Thyroid gland (tissue), 4 donors: ENCODE measurements at regions not wholly inside any gene's neighbourhood (a gene's known extent, or its start where the extent isn't known, plus 50 kb on each side); places are given as distances from the start of the nearest gene placed in this dataset.

Experiments used
- DNase-seq, 2 donors: peaks; one replicate each; pipeline ENCODE4 v3.0.0-alpha.2; 2019
- H3K27ac ChIP-seq, 3 donors: fragments of 200-600 bp; sonication (generic); 1 replicate in 2 of 3; 2 replicates in 1 of 3; pipeline ENCODE4 v1.5.1; 2016 to 2019; ENCODE audit warnings: mild to moderate bottlenecking in 1 of 3, moderate library complexity in 1 of 3
- H3K27me3 ChIP-seq: fragments of 200-600 bp; sonication (generic); one replicate; pipeline ENCODE4 v1.5.1; 2019
- H3K36me3 ChIP-seq, 2 donors: fragments of 200-600 bp; sonication (generic); one replicate each; pipeline ENCODE4 v1.5.1; 2016 to 2019
- H3K4me1 ChIP-seq, 2 donors: fragments of 200-600 bp; sonication (generic); one replicate each; pipeline ENCODE4 v1.5.1; 2017 to 2019
- H3K4me3 ChIP-seq, 3 donors: fragments of 200-600 bp; sonication (generic); replicated peaks in 1 of 3; 1 replicate in 2 of 3; 2 replicates in 1 of 3; pipeline ENCODE4 v1.5.1; 2016; ENCODE audit warnings: mild to moderate bottlenecking in 1 of 3
- H3K9me3 ChIP-seq: fragments of 200-600 bp; sonication (generic); one replicate; pipeline ENCODE4 v1.5.1; 2017
- POLR2A ChIP-seq, 2 donors: fragments of 450-650 bp; IDR thresholded peaks; one replicate each; pipeline ENCODE4 v1.6.1; 2017; ENCODE audit warnings: antibody characterized with exemption in 2 of 2, mild to moderate bottlenecking in 2 of 2, moderate library complexity in 1 of 2
- WGBS, 2 donors: methylation state at CpG; one replicate each; pipeline ENCODE4 v1.1.5; 2017; 5-methylcytosine and 5-hydroxymethylcytosine counted together
- intact Hi-C: fragments of 100-400 bp; cut with DNase I; formaldehyde crosslinking; loops from one replicate; pipeline ENCODE4 v1.15.1; 2023
- TF ChIP-seq, protein P1 (sequence below), 6 experiments: fragments of 200-600 bp in 3 of 6; fragments of 450-650 bp in 3 of 6; sonication (generic) in 3 of 6; IDR thresholded peaks; one replicate each; pipeline ENCODE4 v1.5.1; 2016 to 2019; ENCODE audit warnings: antibody characterized with exemption in 6 of 6, mild to moderate bottlenecking in 2 of 6, inconsistent platforms in 1 of 6, moderate library complexity in 1 of 6

DNA sequence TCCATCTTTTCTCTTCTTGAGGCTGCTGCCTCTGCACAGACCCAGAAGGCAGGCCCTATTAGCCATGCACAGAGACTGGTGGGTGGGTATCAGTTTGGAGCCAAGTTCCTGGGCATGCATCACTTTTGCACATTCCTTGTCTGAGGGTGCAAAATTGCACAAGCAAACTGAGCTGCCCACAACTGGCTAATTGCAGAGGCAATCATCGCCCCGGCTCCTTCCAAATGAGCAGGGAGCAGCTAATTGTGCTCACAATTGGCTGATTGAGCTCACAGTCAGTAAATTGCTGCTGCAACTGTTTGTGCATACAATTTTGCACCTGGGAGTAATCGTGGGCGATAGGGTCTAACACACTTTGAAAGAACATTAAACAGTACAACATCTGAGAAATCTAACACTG lies 511.4 kb downstream of the DHX35 start:
- Histone ChIP-seq H3K36me3 (no peaks in the 10 kb centered on the region), H3K27me3 (no peaks in the 10 kb centered on the region), H3K4me3 (no peak overlapping the region), H3K27ac (no peak overlapping the region), H3K9me3 (no peaks in the 10 kb centered on the region), H3K4me1 (no peaks in the 10 kb centered on the region)
- DNase-seq = no peak
- intact Hi-C loops = no loop called here
- TF ChIP-seq, protein P1, sequence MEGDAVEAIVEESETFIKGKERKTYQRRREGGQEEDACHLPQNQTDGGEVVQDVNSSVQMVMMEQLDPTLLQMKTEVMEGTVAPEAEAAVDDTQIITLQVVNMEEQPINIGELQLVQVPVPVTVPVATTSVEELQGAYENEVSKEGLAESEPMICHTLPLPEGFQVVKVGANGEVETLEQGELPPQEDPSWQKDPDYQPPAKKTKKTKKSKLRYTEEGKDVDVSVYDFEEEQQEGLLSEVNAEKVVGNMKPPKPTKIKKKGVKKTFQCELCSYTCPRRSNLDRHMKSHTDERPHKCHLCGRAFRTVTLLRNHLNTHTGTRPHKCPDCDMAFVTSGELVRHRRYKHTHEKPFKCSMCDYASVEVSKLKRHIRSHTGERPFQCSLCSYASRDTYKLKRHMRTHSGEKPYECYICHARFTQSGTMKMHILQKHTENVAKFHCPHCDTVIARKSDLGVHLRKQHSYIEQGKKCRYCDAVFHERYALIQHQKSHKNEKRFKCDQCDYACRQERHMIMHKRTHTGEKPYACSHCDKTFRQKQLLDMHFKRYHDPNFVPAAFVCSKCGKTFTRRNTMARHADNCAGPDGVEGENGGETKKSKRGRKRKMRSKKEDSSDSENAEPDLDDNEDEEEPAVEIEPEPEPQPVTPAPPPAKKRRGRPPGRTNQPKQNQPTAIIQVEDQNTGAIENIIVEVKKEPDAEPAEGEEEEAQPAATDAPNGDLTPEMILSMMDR (IDR thresholded peaks at IDR 0.05) = no peak
- no peak for TF ChIP-seq POLR2A (IDR thresholded peaks at IDR 0.05)
- WGBS, 2 donors = 80 to 94% methylated on average over 4 of the region's 4 CpGs

DNA sequence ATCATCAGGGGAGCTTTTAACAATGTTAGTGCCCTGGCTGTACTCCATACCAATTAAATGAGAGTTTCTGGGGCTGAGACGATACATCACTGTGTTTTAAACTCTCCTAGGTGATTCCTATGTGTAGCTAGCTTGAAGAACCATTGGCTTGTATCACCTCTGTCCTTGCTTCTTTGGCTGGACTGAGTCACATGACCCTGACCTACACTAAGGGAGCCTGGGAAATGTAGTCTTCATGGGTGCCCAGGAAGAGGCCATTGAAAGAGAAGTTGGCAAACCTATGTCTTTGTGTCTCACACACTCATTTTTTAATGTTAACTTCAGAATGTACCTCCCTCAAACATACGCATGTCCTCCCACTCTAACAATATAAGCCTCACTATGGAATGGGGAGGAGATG lies 506.6 kb downstream of the DHX35 start:
- DNase-seq = no peak
- H3K9me3 ChIP-seq = no peaks in the 10 kb centered on the region
- WGBS, 2 donors = 84 to 100% methylated on average over 2 of the region's 2 CpGs
- H3K27me3 ChIP-seq = no peaks in the 10 kb centered on the region
- H3K27ac ChIP-seq = no peak overlapping the region
- H3K36me3 ChIP-seq = no peaks in the 10 kb centered on the region
- no peaks in the 10 kb centered on the region for H3K4me1 ChIP-seq
- intact Hi-C loops = no loop called here
- no peak for TF ChIP-seq POLR2A (IDR thresholded peaks at IDR 0.05)
- TF ChIP-seq, protein P1 (IDR thresholded peaks at IDR 0.05) = no peak
- H3K4me3 ChIP-seq = no peak overlapping the region

DNA sequence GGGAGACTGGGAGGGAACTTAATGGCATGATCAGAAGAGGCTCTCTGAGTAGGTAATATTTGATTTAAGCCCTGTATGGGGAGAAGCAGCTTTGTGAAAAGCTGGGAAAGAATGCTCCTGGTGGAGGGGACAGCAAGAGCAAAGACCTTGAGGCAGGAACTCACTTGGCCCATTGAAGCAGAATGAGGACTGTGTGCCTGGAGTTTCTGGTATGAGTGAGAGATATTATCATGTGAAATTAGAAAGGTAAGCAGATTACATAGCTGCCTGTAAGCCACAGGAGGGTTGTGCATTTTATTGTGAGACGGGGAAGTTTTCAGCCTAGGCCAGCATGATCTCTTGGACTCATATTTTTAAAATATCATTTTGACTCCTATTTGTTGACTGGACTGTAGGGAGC lies 502.1 kb downstream of the DHX35 start:
- H3K9me3 ChIP-seq = no peaks in the 10 kb centered on the region
- no peaks in the 10 kb centered on the region for H3K27me3 ChIP-seq
- no peak overlapping the region for H3K4me3 ChIP-seq
- no peaks in the 10 kb centered on the region for H3K4me1 ChIP-seq
- H3K27ac ChIP-seq = no peak overlapping the region
- TF ChIP-seq, protein P1 (IDR thresholded peaks at IDR 0.05) = no peak
- TF ChIP-seq POLR2A (IDR thresholded peaks at IDR 0.05) = no peak
- WGBS, 2 donors = 85 to 90% methylated on average over 1 of the region's 1 CpG
- no peak for DNase-seq
- intact Hi-C loops = no loop called here
- no peaks in the 10 kb centered on the region for H3K36me3 ChIP-seq

DNA sequence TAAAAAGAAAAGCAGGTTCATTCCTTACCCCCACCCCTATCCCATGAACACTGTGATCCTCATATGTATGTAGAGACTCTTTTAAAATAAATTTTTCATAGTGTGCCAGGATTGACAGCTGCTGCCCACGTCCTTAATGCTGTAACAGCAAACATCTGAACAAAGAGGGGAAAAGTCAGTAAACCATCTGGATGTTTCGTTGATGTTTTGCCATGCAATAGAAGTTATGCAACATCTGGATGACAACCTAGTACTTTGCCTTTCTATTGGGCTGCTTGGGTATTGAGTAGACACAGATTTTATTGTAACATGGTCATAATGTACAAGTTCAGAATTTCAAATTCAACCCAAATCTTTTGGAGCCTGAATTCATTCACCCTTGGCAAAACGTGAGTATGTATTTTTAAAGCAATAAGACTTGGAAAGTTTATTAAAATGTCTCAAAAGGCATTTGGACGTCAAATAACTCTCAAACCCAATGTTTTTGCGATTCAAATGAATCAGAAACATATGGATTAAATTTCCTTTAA lies 500.3 kb downstream of the DHX35 start:
- no peaks in the 10 kb centered on the region for H3K9me3 ChIP-seq
- no peak for DNase-seq
- H3K36me3 ChIP-seq = no peaks in the 10 kb centered on the region
- no peaks in the 10 kb centered on the region for H3K27me3 ChIP-seq
- no peak overlapping the region for H3K4me3 ChIP-seq
- 54% methylated on average over 5 of the region's 5 CpGs for WGBS, 2 donors
- TF ChIP-seq, protein P1 (IDR thresholded peaks at IDR 0.05) = no peak
- no peak for TF ChIP-seq POLR2A (IDR thresholded peaks at IDR 0.05)
- H3K4me1 ChIP-seq = no peaks in the 10 kb centered on the region
- intact Hi-C loops = no loop called here
- no peak overlapping the region for H3K27ac ChIP-seq

DNA sequence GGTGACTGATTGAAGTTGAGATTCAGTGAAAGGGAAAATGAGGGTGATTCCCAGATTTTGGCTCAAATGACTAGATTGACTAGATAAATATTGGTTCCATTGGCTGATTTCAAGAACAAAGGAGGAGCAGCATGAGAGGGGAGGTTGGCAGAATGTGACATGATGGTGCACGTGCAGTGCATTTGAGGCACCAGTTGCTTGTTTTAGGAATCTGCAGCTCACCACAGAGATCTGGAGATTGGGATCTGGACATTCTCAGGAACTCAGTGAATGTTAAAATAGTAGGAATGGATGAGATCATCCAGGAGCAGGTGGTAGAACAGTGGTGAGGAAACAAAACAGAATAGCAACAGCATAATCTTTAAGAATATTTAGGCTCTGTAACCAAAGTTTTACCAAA lies 496.3 kb downstream of the DHX35 start:
- no peak for DNase-seq
- Histone ChIP-seq H3K4me3 (no peak overlapping the region), H3K36me3 (no peaks in the 10 kb centered on the region), H3K27me3 (no peaks in the 10 kb centered on the region), H3K4me1 (no peaks in the 10 kb centered on the region), H3K27ac (no peak overlapping the region), H3K9me3 (no peaks in the 10 kb centered on the region)
- 55 to 70% methylated on average over 1 of the region's 1 CpG for WGBS, 2 donors
- no peak for TF ChIP-seq POLR2A (IDR thresholded peaks at IDR 0.05)
- TF ChIP-seq, protein P1 (IDR thresholded peaks at IDR 0.05) = no peak
- intact Hi-C loops = no loop called here
